Femur (tissue), 1 donor: ENCODE measurements at regions not wholly inside any gene's neighbourhood (a gene's known extent, or its start where the extent isn't known, plus 50 kb on each side); places are given as distances from the start of the nearest gene placed in this dataset.
"Not testable (repeated sequence)": the region's sequence is repeated elsewhere in the genome, so short reads cannot be mapped to it uniquely, and the experiment has no call there.

ENCODE experiments used
- DNase-seq: peaks from one replicate; pipeline ENCODE4 v3.0.0-alpha.2; 2017

DNA sequence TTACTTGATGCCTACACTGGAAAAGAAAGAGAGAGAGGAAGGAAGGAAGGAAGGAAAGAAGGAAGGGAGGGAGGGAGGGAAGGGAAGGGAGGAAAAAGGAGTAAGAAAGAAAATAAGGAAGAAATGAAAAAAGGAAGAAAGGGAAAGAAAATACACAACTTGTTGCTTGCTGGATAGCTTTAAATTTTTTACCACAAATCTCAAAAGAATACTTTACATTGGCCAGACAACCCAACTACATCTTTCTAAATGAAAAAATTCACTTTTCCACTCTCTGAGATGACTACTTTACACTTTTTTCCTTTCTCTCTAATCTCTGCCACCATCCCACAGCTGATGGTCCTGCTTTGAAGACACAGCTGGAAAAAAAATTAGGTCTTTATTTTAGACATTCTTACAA lies 228.9 kb upstream of the FAM78B start:
- no peak for DNase-seq

DNA sequence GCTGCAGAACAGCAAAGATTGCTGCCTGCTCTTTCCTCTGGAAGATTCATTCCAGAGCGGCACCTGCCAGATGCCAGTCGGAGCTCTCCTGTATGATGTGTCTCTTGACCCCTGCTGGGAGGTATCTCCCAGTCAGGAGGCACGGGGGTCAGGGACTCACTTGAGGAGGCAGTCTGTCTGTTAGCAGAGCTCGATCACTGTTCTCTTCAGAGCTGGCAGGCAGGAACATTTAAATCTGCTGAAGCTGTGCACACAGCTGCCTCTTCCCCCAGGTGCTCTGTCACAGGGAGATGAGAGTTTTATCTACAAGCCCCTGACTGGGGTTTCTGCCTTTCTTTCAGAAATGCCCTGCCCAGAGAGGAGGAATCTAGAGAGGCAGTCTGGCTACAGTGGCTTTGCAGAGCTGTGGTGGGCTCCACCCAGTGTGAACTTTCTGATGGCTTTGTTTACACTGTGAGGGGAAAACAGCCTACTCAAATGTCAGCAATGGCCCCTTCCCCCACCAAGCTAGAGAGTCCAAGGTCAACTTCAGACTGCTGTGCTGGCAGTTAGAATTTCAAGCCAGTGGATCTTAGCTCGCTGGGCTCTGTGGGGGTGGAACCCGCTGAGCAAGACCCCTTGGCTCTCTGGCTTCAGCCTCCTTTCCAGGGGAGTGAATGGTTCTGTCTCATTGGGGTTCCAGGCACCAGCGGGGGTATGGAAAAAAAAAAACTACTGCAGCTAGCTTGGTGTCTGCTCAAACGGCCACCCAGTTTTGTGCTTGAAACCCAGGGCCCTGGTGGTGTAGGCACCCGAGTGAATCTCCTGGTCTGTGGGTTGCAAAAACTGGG lies 242.7 kb upstream of the FAM78B start:
- DNase-seq = not testable (repeated sequence)

DNA sequence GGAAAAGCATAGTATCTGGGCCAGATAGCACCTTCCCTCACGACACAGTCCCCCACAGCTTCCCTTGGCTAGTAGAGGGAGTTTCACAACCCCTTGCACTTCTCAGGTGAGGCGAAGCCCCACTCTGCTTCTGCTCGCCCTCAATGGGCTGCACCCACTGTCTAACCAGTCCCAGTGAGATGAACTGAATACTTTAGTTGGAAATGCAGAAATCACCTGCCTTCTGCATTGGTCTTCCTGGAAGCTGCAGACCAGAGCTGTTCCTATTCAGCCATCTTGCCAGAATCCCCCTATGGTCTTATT lies 243.2 kb upstream of the FAM78B start:
- DNase-seq = no peak

DNA sequence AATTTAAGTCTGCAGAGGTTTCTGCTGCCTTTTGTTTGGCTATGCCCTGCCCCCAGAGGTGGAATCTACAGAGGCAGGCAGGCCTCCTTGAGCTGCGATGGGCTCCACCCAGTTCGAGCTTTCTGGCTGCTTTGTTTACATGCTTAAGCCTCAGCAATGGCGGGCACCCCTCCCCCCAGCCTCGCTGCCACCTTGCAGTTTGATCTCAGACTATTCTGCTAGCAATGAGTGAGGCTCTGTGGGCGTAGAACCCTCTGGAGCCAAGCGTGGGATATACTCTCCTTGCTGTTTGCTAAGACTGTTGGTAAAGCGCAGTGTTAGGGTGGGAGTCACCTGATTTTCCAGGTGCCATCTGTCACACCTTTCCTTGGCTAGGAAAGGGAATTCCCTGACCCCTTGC lies 250.0 kb upstream of the FAM78B start:
- not testable (repeated sequence) for DNase-seq

DNA sequence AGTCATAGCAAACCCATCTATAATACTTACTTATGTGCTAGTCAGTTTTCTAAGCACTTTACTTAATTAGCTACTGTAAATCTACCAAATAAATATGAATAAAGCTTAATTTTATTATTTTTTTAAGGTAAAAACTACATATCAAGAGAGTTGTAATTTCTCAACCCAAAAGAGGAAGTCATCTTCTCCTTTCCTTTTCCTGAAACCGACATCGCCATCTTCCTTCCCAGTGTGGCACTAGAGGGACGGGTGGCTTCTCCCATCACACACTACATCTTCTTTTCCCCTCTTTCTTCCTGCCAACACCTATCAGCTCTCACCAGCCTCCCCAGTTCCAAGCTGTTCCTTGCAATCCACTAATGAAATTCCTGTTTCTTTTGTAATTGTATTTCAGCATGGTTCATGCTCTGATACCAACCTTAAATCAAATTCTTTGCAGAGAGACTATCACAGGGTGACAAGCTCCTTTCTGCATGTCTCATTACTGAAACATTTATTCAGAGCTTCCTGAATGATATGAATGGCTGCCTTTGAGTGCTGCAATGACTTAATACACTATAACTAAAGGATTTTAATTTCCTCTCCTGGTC lies 251.6 kb upstream of the FAM78B start:
- no peak for DNase-seq

DNA sequence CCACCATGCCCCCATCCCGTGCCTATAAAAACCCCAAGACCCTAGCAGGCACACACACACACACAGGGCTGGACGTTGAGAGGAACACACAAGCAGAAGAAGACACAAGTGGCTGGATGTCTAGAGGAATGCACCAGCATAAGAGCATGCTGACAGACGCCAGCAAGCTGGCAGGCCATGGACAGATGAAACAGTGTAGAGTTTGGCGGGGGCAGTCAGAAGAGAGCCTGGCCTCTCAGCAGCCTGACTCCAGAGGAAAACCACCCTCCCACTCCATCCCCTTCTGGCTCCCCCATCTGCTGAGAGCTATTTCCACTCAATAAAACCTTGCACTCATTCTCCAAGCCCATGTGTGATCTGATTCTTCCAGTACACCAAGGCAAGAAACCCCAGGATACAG lies 255.8 kb upstream of the FAM78B start:
- DNase-seq = not testable (repeated sequence)

DNA sequence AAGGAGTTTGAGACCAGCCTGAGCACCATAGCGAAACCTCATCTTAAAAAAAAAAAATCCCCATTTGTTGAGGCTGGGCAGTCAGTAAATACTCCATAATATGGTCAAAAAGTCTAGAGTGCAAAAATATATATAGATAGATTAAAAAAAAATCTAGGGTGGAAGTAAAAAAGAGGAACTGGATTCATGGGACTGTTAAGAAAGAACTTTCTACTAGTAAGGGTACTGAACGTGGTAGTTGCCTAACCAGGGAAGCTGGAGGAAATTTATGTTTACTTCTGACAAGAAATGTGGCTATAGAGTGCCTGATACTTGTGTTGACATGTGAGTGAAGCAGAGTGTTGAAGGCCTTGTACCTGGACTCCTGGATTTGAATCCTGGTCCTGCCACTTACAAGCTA lies 265.9 kb upstream of the FAM78B start:
- DNase-seq = no peak

DNA sequence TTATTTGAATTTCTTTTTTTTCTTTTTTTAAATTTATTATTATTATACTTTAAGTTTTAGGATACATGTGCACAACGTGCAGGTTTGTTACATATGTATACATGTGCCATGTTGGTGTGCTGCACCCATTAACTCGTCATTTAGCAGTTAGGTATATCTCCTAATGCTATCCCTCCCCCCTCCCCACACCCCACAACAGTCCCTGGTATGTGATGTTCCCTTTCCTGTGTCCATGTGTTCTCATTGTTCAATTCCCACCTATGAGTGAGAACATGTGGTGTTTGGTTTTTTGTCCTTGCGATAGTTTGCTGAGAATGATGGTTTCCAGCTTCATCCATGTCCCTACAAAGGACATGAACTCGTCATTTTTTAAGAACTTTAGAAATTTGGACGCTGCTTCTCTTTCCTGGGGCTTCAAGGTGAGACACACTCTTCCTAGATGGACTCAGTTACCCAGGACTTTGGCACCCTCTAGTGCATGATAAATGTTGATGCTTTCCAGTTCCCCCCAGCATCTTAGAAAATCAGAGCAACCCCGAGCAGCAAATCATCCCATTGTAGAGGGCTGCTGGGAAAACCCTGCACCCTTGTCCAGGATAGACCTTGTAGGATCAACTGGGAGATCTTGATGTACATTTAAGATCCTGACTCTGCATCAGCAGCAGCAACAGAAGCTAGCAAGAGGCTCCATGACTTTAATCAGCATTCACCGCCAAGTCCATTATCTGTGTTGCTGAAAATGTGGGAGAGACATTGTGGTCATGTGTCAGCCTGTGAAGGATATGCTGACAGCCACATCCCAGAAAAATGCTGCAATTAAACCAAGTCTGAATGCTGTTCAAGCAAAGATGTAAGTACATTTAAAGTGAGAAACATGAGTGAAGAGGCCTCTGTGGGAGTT lies 266.9 kb upstream of the FAM78B start:
- not testable (repeated sequence) for DNase-seq

DNA sequence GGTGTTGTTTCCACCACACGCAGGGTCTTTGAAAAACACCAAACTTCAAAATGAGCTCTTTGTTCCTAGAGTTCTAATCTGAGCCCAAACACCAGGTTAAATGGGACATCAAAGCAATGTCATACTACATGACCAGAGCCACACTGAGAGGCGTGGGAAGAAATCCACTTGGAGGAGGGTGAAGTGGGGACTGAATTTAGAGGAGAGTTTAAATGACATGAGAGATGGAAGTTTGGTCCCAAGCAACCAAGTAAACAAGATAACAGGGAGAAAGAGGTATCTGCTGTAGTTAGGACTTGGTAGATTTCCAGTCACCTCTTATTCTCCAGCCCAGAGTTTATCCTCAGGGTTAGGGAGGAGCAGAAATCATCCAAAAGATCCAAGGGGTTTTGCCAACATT lies 290.9 kb upstream of the FAM78B start:
- no peak for DNase-seq

DNA sequence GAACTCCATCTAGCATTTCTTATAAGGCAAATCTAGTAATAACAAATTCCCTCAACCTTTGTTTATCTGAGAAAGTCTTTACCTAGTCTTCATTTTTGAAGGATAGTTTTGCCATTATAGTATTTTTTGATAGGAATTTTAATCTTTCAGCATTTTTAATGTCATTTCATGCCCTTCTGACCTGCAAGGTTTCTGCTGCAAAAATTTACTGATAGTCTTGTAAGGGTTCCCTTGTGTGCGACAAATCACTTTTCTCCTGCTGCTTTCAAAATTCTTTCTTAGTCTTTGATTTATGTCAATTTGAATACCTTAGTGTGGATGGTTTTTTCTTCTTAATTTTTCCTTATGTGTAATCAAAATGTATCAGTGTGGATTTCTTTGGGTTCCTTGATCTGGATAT lies 297.5 kb upstream of the FAM78B start:
- no peak for DNase-seq

DNA sequence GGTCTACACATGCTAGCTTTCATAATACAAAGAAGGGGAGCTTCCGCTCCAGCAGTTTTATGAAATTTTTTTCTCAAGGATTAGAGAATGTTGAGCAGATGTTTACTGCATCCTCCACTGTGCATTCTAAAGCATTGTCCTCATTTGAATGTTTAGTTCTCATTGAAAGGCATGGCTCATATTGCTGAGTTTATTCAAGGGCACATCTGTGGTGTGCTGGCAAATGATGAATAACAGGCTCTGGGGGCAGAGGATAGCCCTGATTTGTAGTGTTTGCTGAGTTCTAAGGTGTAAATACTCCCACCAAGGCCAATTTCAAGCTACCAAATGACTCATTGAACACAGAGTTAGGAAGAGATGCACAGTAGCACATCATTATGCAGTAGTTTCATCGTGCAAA lies 303.2 kb upstream of the FAM78B start:
- DNase-seq = no peak

DNA sequence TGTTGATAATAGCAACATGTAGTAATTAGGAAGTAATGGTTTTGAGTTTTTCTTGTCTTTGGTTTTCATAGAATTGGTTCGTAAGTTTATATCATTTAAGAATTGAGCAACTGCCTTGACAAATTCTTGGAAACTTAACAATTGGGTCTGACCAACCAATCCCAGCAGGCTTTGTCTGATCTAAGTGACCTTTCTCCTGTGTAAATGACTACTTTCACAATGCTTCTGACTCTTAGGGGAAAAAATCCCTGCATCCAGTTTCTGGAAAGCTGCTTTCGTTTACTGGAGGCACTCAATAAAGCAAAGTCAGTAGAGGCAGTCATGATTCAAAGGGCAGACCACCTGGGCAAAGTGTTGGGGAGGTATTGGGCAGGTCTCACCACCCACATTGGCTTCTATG lies 303.6 kb upstream of the FAM78B start:
- DNase-seq = no peak

DNA sequence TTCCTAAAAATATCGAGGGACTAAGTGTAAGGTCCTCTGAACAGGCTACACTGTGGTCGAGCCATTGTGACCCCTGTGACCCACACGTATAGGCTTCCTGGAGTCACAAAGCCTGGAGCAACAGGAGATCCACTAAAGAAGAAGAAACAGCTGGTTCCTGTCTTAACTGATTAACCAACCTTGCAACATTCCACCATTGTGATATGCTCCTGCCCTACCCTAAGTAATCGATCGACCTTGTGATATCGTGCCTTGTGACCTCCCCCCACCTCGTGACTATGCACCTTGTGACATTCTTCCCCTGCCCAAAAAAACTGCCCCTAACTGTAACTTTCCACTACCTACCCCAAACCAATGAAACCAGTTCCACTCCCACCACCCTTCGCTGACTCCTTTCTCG lies 304.6 kb upstream of the FAM78B start:
- DNase-seq = no peak

DNA sequence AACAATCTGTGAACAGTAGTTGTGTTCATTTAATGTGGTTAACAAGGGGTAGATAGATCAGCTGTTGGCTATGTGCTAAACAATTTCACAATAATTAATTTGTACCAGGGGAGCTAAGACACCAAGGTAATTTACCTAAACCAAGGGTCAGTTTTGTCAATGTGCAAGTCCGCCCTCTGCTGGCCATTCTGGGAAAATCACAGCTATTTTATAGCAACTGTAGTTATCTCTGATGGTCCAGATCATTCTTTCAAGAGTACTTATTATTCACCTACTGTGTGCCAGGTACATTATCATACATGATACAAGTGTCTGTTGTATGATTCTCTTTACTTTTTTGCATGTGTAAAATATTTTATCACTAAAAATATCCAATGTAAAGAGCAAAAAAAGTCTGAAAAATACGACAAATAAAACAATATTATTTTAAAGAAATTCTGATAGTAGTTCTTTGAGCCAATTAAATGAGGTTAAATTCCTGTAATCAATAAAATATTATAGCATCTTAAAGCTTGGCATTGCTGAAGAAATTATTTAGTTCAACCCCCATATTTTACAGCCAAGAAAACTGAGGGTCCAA lies 312.3 kb upstream of the FAM78B start:
- DNase-seq = peak; percentile 38

DNA sequence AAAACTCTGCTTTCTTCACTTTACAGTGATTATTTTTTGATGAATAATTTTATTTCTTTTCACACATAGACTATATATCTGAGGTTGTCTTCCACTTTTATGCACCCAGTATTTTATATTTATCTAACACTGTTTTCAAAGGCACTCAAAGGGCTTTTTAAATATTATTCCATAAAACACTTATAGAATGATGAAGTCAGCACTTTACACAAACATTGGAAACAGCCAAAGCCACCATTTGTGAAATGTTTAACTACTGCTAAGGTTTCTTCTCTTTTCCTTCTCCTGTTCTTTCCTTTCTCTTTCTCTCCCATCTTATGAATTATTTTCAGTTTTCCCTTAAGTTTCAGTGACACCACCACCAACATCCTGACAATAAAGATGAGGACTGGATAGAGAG lies 317.7 kb upstream of the FAM78B start:
- DNase-seq = no peak

DNA sequence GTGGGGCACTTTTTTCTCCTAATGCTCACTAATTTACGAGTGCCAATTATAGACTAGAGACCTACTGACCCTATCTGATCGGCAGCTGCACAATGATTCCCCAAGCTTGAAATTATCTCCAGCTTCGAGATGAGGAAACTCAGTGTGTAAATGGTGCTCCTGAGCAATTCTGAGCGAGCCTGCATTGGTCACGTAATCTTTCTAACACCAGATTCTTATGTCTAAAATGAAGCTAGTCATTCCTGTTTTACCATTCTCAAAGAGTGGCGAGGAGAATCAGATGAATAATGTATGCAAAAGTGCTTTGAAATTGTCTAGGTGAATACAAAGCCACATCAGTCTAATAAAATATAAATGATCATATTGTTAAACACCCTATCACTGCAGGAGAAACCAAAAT lies 318.1 kb upstream of the FAM78B start:
- DNase-seq = no peak

DNA sequence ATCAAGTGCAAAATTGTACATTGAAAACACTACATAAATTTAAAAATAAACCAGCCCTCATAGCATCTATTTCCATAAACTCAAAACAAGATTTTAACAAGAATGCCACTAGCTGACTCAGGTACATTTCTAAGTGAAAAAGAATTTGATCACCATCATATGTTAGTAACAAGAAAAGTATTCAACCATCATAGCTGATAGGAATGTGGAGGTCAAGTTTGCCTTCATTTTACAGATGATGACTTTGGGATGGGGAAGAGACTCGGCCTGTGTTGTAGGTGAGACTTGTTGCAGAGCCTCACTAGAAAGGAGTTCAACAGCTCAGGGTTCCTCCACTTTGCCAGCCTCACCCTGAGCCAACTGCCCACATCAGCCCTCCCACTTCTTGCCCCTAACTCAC lies 318.8 kb upstream of the FAM78B start:
- no peak for DNase-seq

DNA sequence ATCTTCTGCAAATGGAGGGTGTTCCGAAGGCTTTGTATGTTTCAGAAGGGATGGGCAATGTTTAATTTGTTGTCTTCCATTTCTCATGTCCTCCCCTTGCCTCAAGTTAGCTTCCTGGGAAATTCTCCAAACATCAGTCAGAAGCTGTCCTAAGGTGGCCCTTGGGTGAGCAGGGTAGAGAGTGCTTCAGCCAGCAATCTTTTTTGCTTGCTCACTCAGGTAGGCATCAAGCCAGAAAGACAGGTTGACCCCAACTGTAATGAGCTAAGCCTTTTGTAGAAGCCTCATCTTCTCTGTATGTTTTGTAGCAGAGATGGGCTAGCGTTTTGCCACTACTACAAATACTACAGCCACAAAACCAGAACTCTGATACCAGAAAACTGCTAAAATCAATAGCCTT lies 321.5 kb upstream of the FAM78B start:
- no peak for DNase-seq

DNA sequence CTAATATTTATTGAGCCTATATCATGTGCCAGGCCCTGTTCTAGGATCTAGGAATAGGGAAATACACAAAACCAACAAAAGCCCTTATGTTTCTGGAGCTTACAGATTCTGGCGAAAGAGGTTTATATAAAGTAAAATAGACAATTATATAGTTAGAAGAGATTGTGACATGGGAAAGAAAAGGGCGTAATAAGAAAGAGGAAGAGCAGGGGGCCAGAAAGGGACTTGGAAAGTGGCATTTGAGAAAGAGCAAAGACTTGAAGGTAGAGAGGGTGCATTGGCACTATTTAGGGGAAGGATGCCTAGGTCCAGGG lies 322.5 kb upstream of the FAM78B start:
- DNase-seq = no peak

DNA sequence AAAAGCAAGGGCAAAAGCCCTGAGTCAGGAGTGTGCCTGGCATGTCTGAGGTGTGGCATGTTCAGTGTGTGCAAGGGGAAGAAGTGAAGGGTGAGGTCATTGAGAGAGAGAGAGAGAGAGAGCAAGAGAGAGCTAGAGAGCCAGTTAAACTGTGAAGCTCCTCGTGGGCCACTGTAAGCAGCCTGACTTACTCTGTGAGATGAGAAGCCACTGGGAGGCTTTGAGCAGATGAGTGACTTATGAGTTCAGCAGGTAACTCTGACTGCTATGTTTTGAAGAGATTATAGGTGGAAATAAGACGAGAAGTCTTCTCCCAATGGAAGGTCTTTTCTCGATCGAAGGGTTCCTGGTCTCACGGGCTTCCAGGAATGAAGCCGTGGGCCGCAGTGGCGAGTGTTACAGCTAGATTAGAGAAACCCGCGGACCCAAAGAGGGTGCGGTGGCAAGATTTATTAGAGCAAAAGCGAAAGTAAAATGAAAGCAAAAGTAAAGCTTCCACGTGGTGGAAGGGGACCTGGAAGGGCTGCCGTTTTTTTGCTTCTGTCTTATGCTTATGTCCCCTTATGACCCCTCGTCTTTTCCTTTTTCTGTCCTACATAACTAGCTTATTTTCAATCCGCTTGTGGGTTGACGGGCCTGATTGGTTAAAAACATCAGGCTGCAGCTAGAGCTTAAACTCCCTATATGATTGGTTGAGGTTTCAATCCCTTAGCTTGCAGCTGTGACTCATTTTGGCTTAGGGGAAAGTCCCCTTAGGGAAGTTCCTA lies 323.1 kb upstream of the FAM78B start:
- DNase-seq = no peak

DNA sequence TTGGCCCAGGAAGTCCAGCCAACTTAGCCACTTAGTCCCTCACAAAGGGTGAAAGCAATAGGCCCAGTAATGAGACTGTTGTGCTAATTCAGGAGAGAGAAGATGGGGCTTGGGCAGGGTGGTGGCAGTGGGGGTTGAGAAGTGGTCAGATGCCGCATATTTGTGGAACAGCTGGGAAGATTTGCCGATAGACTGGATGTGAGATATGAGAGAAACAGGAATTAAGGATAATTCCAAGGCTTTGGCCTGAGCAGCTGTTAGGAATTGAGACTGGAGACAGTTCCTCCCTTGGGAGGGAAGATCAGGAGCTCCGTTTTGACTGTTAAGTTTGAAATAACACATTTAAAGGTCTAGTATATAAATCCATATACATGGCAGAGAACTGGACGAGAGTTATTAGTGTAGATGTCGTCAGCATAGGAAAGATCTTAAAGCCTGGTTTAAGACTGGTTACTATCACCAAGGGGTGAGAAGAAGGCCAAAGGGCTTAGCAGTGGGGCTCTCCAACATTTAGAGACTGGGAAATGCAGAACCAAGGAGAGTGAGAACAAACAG lies 323.7 kb upstream of the FAM78B start:
- DNase-seq = no peak

DNA sequence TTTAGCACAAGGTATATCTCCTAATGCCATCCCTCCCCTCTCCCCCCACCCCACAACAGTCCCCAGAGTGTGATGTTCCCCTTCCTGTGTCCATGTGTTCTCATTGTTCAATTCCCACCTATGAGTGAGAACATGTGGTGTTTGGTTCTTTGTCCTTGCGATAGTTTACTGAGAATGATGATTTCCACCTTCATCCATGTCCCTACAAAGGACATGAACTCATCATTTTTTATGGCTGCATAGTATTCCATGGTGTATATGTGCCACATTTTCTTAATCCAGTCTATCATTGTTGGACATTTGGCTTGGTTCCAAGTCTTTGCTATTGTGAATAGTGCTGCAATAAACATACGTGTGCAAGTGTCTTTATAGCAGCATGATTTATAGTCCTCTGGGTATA lies 327.0 kb upstream of the FAM78B start:
- DNase-seq = not testable (repeated sequence)

DNA sequence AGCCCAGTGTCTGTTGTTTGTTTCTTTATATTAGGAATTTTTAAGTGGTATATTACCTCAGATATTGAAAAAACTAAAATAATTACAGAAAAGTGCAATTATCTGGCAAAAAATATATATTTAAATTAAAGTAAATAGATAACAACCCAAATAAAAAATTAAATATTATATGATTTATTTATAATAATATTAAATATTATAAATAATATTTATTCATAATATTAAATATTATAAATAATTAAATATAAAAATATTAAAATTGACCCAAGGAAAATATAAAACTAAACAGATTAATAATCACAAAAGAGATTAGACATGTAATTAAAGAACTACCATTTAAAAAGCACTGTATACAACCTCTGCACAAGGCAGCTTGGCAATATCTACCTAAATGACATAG lies 331.9 kb upstream of the POGK start:
- no peak for DNase-seq
